ENCODE measurements at regions not wholly inside any gene's neighbourhood (a gene's known extent, or its start where the extent isn't known, plus 50 kb on each side); places are given as distances from the start of the nearest gene placed in this dataset.
"Not testable (repeated sequence)": the region's sequence is repeated elsewhere in the genome, so short reads cannot be mapped to it uniquely, and the experiment has no call there.

GRCh38 chr2:142572346-142573132 is 304.9 kb upstream of the KYNU start:
- TF ChIP-seq, protein P1, sequence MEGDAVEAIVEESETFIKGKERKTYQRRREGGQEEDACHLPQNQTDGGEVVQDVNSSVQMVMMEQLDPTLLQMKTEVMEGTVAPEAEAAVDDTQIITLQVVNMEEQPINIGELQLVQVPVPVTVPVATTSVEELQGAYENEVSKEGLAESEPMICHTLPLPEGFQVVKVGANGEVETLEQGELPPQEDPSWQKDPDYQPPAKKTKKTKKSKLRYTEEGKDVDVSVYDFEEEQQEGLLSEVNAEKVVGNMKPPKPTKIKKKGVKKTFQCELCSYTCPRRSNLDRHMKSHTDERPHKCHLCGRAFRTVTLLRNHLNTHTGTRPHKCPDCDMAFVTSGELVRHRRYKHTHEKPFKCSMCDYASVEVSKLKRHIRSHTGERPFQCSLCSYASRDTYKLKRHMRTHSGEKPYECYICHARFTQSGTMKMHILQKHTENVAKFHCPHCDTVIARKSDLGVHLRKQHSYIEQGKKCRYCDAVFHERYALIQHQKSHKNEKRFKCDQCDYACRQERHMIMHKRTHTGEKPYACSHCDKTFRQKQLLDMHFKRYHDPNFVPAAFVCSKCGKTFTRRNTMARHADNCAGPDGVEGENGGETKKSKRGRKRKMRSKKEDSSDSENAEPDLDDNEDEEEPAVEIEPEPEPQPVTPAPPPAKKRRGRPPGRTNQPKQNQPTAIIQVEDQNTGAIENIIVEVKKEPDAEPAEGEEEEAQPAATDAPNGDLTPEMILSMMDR (IDR thresholded peaks at IDR 0.05; ENCODE audit: insufficient read depth, low read depth, low read length, missing control alignments): no peak
- no peak for DNase-seq (ENCODE audit: low read depth)
- H3K4me3 ChIP-seq (ENCODE audit: low read depth, low read length): no peak overlapping the region

DNA sequence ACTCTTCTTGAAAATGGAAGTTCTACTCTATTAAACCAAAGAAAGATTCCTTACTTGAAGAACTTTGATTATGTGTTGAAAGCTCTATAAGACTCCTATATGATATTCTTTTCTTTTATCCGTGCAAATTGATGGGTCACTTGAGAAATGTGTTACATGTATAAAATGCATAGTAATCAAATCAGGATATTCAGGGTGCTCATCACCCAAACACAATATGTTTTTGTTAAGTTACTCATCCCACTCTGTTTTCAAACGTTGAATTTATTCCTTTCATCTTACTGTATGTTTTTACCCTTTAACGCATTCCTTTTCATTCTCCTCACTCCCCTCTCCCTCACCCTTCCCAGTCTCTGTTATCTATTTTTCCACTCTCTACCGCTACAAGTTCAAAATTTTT is 305.5 kb upstream of the KYNU start:
- no peak for DNase-seq (ENCODE audit: low read depth)
- H3K4me3 ChIP-seq (ENCODE audit: low read depth, low read length): no peak overlapping the region
- TF ChIP-seq, protein P1 (IDR thresholded peaks at IDR 0.05; ENCODE audit: insufficient read depth, low read depth, low read length, missing control alignments): no peak

- no peak overlapping the region for H3K4me3 ChIP-seq (ENCODE audit: low read depth, low read length)
- DNase-seq (ENCODE audit: low read depth): no peak
- TF ChIP-seq, protein P1 (IDR thresholded peaks at IDR 0.05; ENCODE audit: insufficient read depth, low read depth, low read length, missing control alignments): no peak
Measured at GRCh38 chr2:142562900-142563299, 314.6 kb upstream of the KYNU start.

- TF ChIP-seq, protein P1 (IDR thresholded peaks at IDR 0.05; ENCODE audit: insufficient read depth, low read depth, low read length, missing control alignments): no peak
- no peak overlapping the region for H3K4me3 ChIP-seq (ENCODE audit: low read depth, low read length)
- DNase-seq (ENCODE audit: low read depth): no peak
Measured at GRCh38 chr2:142561656-142562055, 315.8 kb upstream of the KYNU start.

GRCh38 chr2:142557391-142557790 is 320.1 kb upstream of the KYNU start:
- TF ChIP-seq, protein P1 (IDR thresholded peaks at IDR 0.05; ENCODE audit: insufficient read depth, low read depth, low read length, missing control alignments): no peak
- H3K4me3 ChIP-seq (ENCODE audit: low read depth, low read length): no peak overlapping the region
- no peak for DNase-seq (ENCODE audit: low read depth)

- H3K4me3 ChIP-seq (ENCODE audit: low read depth, low read length); DNase-seq (ENCODE audit: low read depth): not testable (repeated sequence)
Measured at GRCh38 chr2:142545999-142546398, 331.5 kb upstream of the KYNU start.

DNA sequence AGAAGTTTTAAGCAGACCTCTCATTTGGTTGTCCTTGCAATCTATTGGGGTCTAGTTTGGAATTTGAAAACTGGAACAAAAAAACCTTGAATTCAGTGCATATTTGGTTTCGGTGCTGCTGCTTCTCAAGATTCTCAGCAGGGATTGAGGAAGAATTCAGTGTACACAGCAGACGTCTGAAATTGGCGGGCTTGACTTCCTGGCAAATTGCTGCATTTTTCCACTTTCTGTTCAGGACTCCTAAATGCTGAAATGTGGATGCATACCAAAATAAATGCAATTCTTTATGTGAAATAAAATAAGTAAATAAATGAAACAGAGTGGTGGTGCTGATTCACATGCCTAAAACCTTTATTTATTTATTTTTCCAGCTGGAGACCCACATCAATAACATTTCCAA is 332.4 kb upstream of the KYNU start:
- no peak for DNase-seq (ENCODE audit: low read depth)
- TF ChIP-seq, protein P1 (IDR thresholded peaks at IDR 0.05; ENCODE audit: insufficient read depth, low read depth, low read length, missing control alignments): no peak
- no peak overlapping the region for H3K4me3 ChIP-seq (ENCODE audit: low read depth, low read length)

Measured in GM12865 (cell line).